GM12875 (cell line): ENCODE measurements at regions not wholly inside any gene's neighbourhood (a gene's known extent, or its start where the extent isn't known, plus 50 kb on each side); places are given as distances from the start of the nearest gene placed in this dataset.

ENCODE experiments used
- H3K4me3 ChIP-seq: one replicate; pipeline ENCODE4 v1.5.1; 2011; ENCODE audit warnings: low read depth, low read length, control low read depth
- TF ChIP-seq, protein P1 (sequence below): IDR thresholded peaks from 2 replicates; pipeline ENCODE4 v1.5.1; 2011; ENCODE audit warnings: low read depth, mild to moderate bottlenecking, control low read depth, inconsistent platforms, low read length, moderate library complexity, borderline replicate concordance; ENCODE audit not compliant: insufficient read depth

DNA sequence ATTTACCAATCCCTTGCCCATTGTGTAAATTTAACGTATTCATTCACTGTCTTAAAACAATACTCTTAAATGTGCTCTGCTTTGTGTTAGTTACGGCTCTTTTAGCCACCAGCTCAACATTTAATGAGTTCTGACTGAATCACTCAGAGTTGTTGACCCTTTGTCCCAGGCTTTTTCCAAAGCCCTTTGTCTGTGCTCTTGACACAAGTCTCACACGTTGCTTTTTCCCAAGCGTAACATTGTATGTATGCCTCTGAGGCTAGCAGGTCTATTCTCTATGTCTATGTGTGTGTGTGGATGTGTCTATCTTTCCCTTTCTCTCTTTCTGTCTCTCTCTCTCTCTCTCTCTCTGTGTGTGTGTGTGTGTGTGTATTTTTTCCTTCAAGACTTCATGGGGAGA, 435.4 kb upstream of the GOLIM4 start:
- TF ChIP-seq, protein P1, sequence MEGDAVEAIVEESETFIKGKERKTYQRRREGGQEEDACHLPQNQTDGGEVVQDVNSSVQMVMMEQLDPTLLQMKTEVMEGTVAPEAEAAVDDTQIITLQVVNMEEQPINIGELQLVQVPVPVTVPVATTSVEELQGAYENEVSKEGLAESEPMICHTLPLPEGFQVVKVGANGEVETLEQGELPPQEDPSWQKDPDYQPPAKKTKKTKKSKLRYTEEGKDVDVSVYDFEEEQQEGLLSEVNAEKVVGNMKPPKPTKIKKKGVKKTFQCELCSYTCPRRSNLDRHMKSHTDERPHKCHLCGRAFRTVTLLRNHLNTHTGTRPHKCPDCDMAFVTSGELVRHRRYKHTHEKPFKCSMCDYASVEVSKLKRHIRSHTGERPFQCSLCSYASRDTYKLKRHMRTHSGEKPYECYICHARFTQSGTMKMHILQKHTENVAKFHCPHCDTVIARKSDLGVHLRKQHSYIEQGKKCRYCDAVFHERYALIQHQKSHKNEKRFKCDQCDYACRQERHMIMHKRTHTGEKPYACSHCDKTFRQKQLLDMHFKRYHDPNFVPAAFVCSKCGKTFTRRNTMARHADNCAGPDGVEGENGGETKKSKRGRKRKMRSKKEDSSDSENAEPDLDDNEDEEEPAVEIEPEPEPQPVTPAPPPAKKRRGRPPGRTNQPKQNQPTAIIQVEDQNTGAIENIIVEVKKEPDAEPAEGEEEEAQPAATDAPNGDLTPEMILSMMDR: no peak
- H3K4me3 ChIP-seq: no peak overlapping the region

DNA sequence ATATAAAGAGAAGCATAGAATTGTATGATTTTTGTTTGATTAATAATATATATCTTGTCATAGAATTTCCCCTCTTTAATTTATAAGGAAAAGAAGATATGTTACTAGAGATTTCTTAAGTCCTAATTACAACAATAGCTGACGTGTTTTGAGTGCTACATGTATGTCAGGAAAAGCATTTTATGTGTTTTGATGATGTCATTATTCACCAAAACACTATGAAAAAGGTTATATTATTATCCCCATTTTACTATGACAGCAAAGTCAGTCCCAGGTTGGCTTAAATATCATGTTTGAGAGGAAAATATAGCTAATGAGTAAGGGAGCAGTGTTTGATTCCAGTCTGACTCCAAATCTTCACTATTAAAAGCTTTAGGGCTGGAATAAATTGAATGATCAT, 428.4 kb upstream of the GOLIM4 start:
- TF ChIP-seq, protein P1: no peak
- no peak overlapping the region for H3K4me3 ChIP-seq

DNA sequence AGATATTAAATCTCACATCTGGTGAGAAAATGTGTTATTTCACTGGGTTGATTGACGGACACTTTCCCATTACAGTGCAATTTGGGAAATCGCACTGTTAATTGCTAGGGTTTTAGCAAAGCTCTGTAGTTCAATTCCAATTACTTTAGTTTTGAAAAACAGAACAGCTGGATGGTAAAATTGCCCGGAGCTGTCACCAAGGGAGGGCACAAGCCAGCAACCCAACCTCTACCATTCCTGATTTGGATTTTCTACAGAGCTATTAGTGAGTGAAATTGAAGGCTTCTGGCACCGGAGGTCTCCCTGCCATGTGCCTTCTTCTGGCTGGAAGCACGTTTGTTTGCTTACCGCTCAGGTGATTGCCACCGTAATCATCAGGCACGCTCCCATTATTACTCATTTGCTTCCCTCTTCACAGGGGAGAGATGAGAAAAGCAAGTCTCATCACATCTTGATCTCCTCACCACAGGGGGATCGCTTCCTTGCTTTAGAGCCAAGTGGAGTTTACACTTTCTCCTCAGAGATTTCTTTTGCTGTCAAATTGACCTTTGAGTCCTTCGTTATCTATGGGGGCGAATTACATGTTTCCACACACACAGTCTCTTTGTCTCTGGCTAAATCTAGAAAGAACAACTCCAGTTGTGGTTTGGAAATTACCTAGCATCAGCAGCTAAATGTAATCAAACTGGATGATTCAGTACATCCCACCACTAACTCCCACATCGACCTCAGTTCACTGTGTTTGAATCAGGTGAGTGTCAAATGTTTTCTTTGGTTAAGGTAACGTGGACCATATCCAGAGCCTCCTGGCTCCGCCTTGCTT, 421.7 kb upstream of the GOLIM4 start:
- TF ChIP-seq, protein P1: no peak
- H3K4me3 ChIP-seq: no peak overlapping the region

DNA sequence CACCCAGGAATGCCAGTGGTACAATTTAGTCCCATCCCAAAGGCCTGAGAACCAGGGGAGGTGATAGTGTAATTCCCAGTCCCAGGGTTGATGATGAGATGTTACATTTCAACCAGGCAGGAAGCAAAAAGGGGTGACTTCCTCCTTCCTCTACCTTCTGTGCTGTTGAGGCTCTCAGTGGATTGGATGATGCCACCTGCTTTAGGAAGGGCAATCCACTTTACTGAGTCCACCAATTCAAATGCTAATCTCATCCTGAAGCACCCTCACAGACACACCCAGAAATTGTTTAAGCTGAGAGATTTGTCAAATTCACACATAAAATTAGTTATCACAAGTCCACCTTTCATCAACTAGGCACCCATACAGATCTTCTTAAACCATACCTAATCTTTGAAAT, 418.5 kb upstream of the GOLIM4 start:
- TF ChIP-seq, protein P1: no peak
- H3K4me3 ChIP-seq: no peak overlapping the region

DNA sequence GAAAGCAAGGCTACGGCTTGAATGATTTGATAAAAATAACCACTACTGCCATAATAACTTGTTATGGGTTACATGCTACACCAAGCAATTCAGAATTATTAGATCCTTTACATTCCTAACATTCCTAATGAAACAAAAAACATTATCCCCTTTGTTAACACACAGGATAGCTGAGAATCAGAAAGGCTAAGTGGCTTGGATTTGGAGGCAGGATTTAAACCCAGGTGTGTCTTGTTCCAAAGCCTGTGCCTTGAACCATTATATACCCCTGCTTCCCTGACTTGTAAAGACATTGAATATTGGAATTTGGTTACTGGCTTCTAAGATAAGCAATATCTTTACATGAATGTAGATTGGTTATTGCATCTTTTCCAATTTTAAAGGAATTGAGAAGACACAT, 417.1 kb upstream of the GOLIM4 start:
- TF ChIP-seq, protein P1: no peak

DNA sequence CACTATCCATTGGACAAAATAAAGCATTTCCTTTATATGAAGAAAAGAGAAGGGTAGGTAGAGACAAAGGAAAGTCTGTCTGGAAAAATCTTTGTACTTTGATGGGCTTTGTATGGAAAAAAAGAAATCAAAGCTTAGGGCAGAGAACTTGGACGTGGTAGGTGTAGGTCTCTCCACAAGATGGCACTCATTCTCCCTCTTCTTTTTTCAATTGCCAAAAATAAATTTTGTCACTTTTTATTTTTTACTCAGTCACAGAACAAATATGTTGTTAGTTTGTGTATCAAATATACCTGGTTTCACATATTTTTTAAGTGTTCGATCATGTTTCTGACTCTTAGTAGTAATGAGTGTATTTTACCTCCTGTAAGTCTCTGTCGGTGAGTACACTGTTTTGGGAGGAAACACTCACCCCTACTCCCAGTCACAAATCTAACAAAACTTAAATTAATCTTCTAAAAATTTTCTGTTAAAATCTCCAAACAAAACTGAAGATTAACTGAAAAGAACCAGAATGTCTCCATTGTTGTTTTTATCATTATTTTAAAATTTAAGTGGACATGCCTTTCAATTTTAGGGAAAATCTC, 415.8 kb upstream of the GOLIM4 start:
- H3K4me3 ChIP-seq: no peak overlapping the region
- TF ChIP-seq, protein P1: peak; percentile 38; the same call in 1 of the 2 replicates

More for the DNA sequence above, 417.1 kb upstream of the GOLIM4 start:
- no peak overlapping the region for H3K4me3 ChIP-seq

DNA sequence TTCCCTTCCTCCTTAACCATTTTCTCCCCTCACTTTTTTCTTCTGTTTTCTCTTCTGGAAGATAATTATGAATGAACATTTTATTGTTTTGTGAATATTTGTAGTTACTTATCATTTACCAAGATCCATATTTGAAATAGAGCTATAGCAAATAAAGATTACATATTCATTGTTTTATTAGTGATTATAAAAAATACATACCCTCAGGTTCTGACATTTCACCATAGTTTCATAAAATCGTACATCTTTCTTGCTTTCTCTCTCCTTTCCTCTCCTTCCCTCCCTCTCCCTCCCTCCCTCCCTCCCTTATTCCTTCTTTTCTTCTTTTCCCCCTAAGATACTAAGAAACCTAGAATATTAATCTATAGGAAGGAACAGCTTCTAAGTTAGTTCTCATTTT, 410.9 kb upstream of the GOLIM4 start:
- no peak overlapping the region for H3K4me3 ChIP-seq
- TF ChIP-seq, protein P1: no peak
